ENCODE measurements at regions not wholly inside any gene's neighbourhood (a gene's known extent, or its start where the extent isn't known, plus 50 kb on each side); places are given as distances from the start of the nearest gene placed in this dataset.

- Histone ChIP-seq H4K20me1 (ENCODE audit: low read depth, low read length) (no peaks in the 10 kb centered on the region), H3K27me3 (ENCODE audit: low read length) (no peaks in the 10 kb centered on the region), H2AFZ (ENCODE audit: low read depth, low read length, severe bottlenecking) (no peak overlapping the region), H3K27ac (ENCODE audit: low read depth, low read length) (no peak overlapping the region), H3K4me3 (ENCODE audit: insufficient read depth, low read length, poor library complexity, severe bottlenecking) (no peak overlapping the region), H3K4me2 (ENCODE audit: low read depth, low read length, poor library complexity, severe bottlenecking) (no peak overlapping the region), H3K9me3 (ENCODE audit: insufficient read depth, low read length) (no peaks in the 10 kb centered on the region), H3K9me2 (replicated peaks; ENCODE audit: insufficient read depth, low read length) (no peaks in the 10 kb centered on the region), H3K36me3 (ENCODE audit: low read length) (no peaks in the 10 kb centered on the region), H3F3A (ENCODE audit: insufficient read depth) (no peaks in the 10 kb centered on the region), H3K79me2 (ENCODE audit: insufficient read depth, low read length) (no peaks in the 10 kb centered on the region), H3K9ac (ENCODE audit: low read length) (no peak overlapping the region)
- no peak for TF ChIP-seq CTCF (IDR thresholded peaks at IDR 0.05; ENCODE audit: insufficient read depth, low read length, poor library complexity, severe bottlenecking)
- TF ChIP-seq EZH2phosphoT487 (conservative IDR thresholded peaks at IDR 0.05; ENCODE audit: low read length): no peak
These were observed 433.1 kb upstream of the HS6ST1 start for GRCh38 chr2:128751746-128752145.

GRCh38 chr2:128752691-128753263 is 434.1 kb upstream of the HS6ST1 start:
- Histone ChIP-seq H3K27me3 (ENCODE audit: low read length) (no peaks in the 10 kb centered on the region), H3K9ac (ENCODE audit: low read length) (no peak overlapping the region), H3F3A (ENCODE audit: insufficient read depth) (no peaks in the 10 kb centered on the region), H3K9me2 (replicated peaks; ENCODE audit: insufficient read depth, low read length) (no peaks in the 10 kb centered on the region), H4K20me1 (ENCODE audit: low read depth, low read length) (no peaks in the 10 kb centered on the region), H3K9me3 (ENCODE audit: insufficient read depth, low read length) (no peaks in the 10 kb centered on the region), H3K27ac (ENCODE audit: low read depth, low read length) (no peak overlapping the region), H3K36me3 (ENCODE audit: low read length) (no peaks in the 10 kb centered on the region), H3K4me2 (ENCODE audit: low read depth, low read length, poor library complexity, severe bottlenecking) (no peak overlapping the region), H3K4me3 (ENCODE audit: insufficient read depth, low read length, poor library complexity, severe bottlenecking) (no peak overlapping the region), H2AFZ (ENCODE audit: low read depth, low read length, severe bottlenecking) (no peak overlapping the region), H3K79me2 (ENCODE audit: insufficient read depth, low read length) (no peaks in the 10 kb centered on the region)
- TF ChIP-seq CTCF (IDR thresholded peaks at IDR 0.05; ENCODE audit: insufficient read depth, low read length, poor library complexity, severe bottlenecking) (no peak), EZH2phosphoT487 (conservative IDR thresholded peaks at IDR 0.05; ENCODE audit: low read length) (no peak)

DNA sequence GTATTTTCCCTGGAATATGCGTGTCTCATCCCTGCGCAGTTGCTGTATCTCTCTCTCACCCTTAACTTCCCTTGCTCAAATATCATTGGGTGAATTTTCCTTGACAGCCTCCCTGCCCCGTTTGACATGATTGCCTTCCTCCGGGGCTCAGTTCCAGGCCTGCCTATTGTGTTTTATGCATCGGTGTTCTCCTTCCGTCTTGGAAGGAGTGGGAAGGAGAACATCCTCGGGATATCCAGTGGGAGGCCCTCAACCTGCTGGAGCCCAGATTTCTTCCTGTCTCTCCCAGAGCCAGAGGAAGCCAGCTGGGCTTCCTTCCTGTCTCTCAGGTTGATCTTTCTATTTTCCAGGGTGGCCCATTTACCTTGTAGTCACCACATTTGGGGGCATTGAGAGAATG is 434.7 kb upstream of the HS6ST1 start:
- no peak overlapping the region for H3K9ac ChIP-seq (ENCODE audit: low read length)
- H3K27ac ChIP-seq (ENCODE audit: low read depth, low read length): no peak overlapping the region
- TF ChIP-seq EZH2phosphoT487 (conservative IDR thresholded peaks at IDR 0.05; ENCODE audit: low read length) (no peak), CTCF (IDR thresholded peaks at IDR 0.05; ENCODE audit: insufficient read depth, low read length, poor library complexity, severe bottlenecking) (no peak)
- no peaks in the 10 kb centered on the region for H3K27me3 ChIP-seq (ENCODE audit: low read length)
- no peaks in the 10 kb centered on the region for H3K9me2 ChIP-seq (replicated peaks; ENCODE audit: insufficient read depth, low read length)
- H3K4me3 ChIP-seq (ENCODE audit: insufficient read depth, low read length, poor library complexity, severe bottlenecking): no peak overlapping the region
- no peak overlapping the region for H2AFZ ChIP-seq (ENCODE audit: low read depth, low read length, severe bottlenecking)
- no peaks in the 10 kb centered on the region for H3F3A ChIP-seq (ENCODE audit: insufficient read depth)
- no peaks in the 10 kb centered on the region for H3K9me3 ChIP-seq (ENCODE audit: insufficient read depth, low read length)
- H3K4me2 ChIP-seq (ENCODE audit: low read depth, low read length, poor library complexity, severe bottlenecking): no peak overlapping the region
- no peaks in the 10 kb centered on the region for H3K79me2 ChIP-seq (ENCODE audit: insufficient read depth, low read length)
- H4K20me1 ChIP-seq (ENCODE audit: low read depth, low read length): no peaks in the 10 kb centered on the region
- no peaks in the 10 kb centered on the region for H3K36me3 ChIP-seq (ENCODE audit: low read length)
